ENCODE measurements at regions not wholly inside any gene's neighbourhood (a gene's known extent, or its start where the extent isn't known, plus 50 kb on each side); places are given as distances from the start of the nearest gene placed in this dataset.

DNA sequence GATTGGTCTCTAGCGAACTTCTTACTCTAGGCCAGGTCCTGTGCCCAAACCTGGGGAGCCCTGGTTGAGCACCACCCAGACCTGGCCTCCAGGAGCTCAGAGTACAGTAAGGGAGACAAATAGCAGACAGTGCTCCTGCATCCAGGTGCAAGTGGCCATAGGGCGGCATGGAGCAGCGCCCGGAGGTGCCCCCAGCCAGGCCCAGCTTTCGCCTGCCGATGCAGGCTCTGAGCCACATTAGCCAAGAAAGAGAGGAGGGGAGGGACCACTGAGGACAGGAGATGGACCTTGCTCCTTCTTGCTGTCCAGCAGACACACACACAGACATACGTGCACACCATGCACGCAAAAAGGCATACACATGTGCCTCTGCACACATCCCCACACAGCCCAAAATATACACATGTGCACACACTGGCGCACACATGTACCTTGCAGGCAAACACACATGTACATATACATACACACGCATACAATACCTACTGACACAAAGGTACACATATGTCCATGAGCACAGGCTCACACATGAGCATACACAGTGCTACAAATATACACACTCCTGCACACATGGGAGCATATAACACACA, 68.7 kb upstream of the FGF3 start:
- TF ChIP-seq EZH2 (IDR thresholded peaks at IDR 0.05; ENCODE audit: insufficient read depth, low read length) (no peak), CTCF (IDR thresholded peaks at IDR 0.05; ENCODE audit: insufficient read depth, low read depth, low read length) (no peak)
